ENCODE measurements at regions not wholly inside any gene's neighbourhood (a gene's known extent, or its start where the extent isn't known, plus 50 kb on each side); places are given as distances from the start of the nearest gene placed in this dataset.

GRCh38 chr16:6600167-6600566, 732.5 kb upstream of the RBFOX1 start:
- Mint-ChIP-seq H3K9me3 (ENCODE audit: unreplicated experiment) (peaks cover 3% of the 10 kb centered on the region), H3K4me1 (ENCODE audit: low read depth, unreplicated experiment) (no peaks in the 10 kb centered on the region), H3K27ac (ENCODE audit: unreplicated experiment) (no peak overlapping the region), H3K4me3 (ENCODE audit: unreplicated experiment) (no peak overlapping the region), H3K36me3 (ENCODE audit: unreplicated experiment) (no peaks in the 10 kb centered on the region), H3K27me3 (ENCODE audit: unreplicated experiment) (no peaks in the 10 kb centered on the region)
- no peak for TF ChIP-seq CTCF (IDR thresholded peaks at IDR 0.05; ENCODE audit: partially characterized antibody, unreplicated experiment)
- no peak for DNase-seq

GRCh38 chr16:6593799-6594198, 738.8 kb upstream of the RBFOX1 start:
- TF ChIP-seq CTCF (IDR thresholded peaks at IDR 0.05; ENCODE audit: partially characterized antibody, unreplicated experiment), result no peak

GRCh38 chr16:6576606-6577005, 756.0 kb upstream of the RBFOX1 start:
- no peak for DNase-seq
- Mint-ChIP-seq H3K36me3 (ENCODE audit: unreplicated experiment) (no peaks in the 10 kb centered on the region), H3K4me1 (ENCODE audit: low read depth, unreplicated experiment) (peaks cover 5% of the 10 kb centered on the region), H3K4me3 (ENCODE audit: unreplicated experiment) (no peak overlapping the region), H3K9me3 (ENCODE audit: unreplicated experiment) (peaks cover 7% of the 10 kb centered on the region), H3K27me3 (ENCODE audit: unreplicated experiment) (no peaks in the 10 kb centered on the region), H3K27ac (ENCODE audit: unreplicated experiment) (no peak overlapping the region)
- no peak for TF ChIP-seq CTCF (IDR thresholded peaks at IDR 0.05; ENCODE audit: partially characterized antibody, unreplicated experiment)

More at GRCh38 chr16:6593799-6594198, 738.8 kb upstream of the RBFOX1 start:
- H3K36me3 Mint-ChIP-seq (ENCODE audit: unreplicated experiment), result no peaks in the 10 kb centered on the region
- peaks cover 2% of the 10 kb centered on the region for H3K27me3 Mint-ChIP-seq (ENCODE audit: unreplicated experiment)
- DNase-seq, result no peak
- no peaks in the 10 kb centered on the region for H3K4me1 Mint-ChIP-seq (ENCODE audit: low read depth, unreplicated experiment)
- no peak overlapping the region for H3K4me3 Mint-ChIP-seq (ENCODE audit: unreplicated experiment)
- no peak overlapping the region for H3K27ac Mint-ChIP-seq (ENCODE audit: unreplicated experiment)
- H3K9me3 Mint-ChIP-seq (ENCODE audit: unreplicated experiment), result peaks cover 3% of the 10 kb centered on the region

GRCh38 chr16:6576113-6576512, 756.5 kb upstream of the RBFOX1 start:
- DNase-seq, result no peak
- TF ChIP-seq CTCF (IDR thresholded peaks at IDR 0.05; ENCODE audit: partially characterized antibody, unreplicated experiment), result no peak
- Mint-ChIP-seq H3K4me1 (ENCODE audit: low read depth, unreplicated experiment) (peaks cover 5% of the 10 kb centered on the region), H3K9me3 (ENCODE audit: unreplicated experiment) (peaks cover 7% of the 10 kb centered on the region), H3K4me3 (ENCODE audit: unreplicated experiment) (no peak overlapping the region), H3K27ac (ENCODE audit: unreplicated experiment) (no peak overlapping the region), H3K27me3 (ENCODE audit: unreplicated experiment) (no peaks in the 10 kb centered on the region), H3K36me3 (ENCODE audit: unreplicated experiment) (no peaks in the 10 kb centered on the region)

GRCh38 chr16:6574146-6574545, 758.5 kb upstream of the RBFOX1 start:
- no peak for DNase-seq
- no peak overlapping the region for H3K27ac Mint-ChIP-seq (ENCODE audit: unreplicated experiment)
- H3K27me3 Mint-ChIP-seq (ENCODE audit: unreplicated experiment), result no peaks in the 10 kb centered on the region
- no peaks in the 10 kb centered on the region for H3K36me3 Mint-ChIP-seq (ENCODE audit: unreplicated experiment)
- H3K9me3 Mint-ChIP-seq (ENCODE audit: unreplicated experiment), result peaks cover 4% of the 10 kb centered on the region
- H3K4me3 Mint-ChIP-seq (ENCODE audit: unreplicated experiment), result no peak overlapping the region
- TF ChIP-seq CTCF (IDR thresholded peaks at IDR 0.05; ENCODE audit: partially characterized antibody, unreplicated experiment), result no peak
- H3K4me1 Mint-ChIP-seq (ENCODE audit: low read depth, unreplicated experiment), result peaks cover 5% of the 10 kb centered on the region

All from glutamatergic neuron (in vitro differentiated cells).